GM20000 (cell line): ENCODE measurements at regions not wholly inside any gene's neighbourhood (a gene's known extent, or its start where the extent isn't known, plus 50 kb on each side); places are given as distances from the start of the nearest gene placed in this dataset.

Experiments
- DNase-seq: peaks from one replicate; pipeline ENCODE4 v3.0.0; 2012; ENCODE audit warnings: low spot score
- CTCF ChIP-seq: IDR thresholded peaks from 2 replicates; pipeline ENCODE4 v1.5.1; 2012; ENCODE audit warnings: mild to moderate bottlenecking, control low read depth; ENCODE audit errors: extremely low read depth, missing control alignments

GRCh38 chr6:15769511-15770018 is 106.7 kb upstream of the DTNBP1 start:
- no peak for DNase-seq
- TF ChIP-seq CTCF: no peak

- DNase-seq: no peak
- TF ChIP-seq CTCF: no peak
Observed at GRCh38 chr6:15768999-15769398, 106.2 kb upstream of the DTNBP1 start.

- no peak for DNase-seq
Observed at GRCh38 chr6:15763837-15764236, 101.0 kb upstream of the DTNBP1 start.

GRCh38 chr6:15763364-15763763 is 100.5 kb upstream of the DTNBP1 start:
- TF ChIP-seq CTCF: no peak
- no peak for DNase-seq

More at GRCh38 chr6:15763837-15764236, 101.0 kb upstream of the DTNBP1 start:
- TF ChIP-seq CTCF: no peak

GRCh38 chr6:15761045-15761502 is 98.2 kb upstream of the DTNBP1 start:
- DNase-seq: no peak
- TF ChIP-seq CTCF: no peak

GRCh38 chr6:15758631-15759215 is 95.9 kb upstream of the DTNBP1 start:
- no peak for DNase-seq
- no peak for TF ChIP-seq CTCF

GRCh38 chr6:15755526-15755925 is 92.7 kb upstream of the DTNBP1 start:
- no peak for TF ChIP-seq CTCF
- DNase-seq: no peak
